ENCODE measurements at regions not wholly inside any gene's neighbourhood (a gene's known extent, or its start where the extent isn't known, plus 50 kb on each side); places are given as distances from the start of the nearest gene placed in this dataset.

- H3K79me2 ChIP-seq (ENCODE audit: control insufficient read depth in 1 of 2, insufficient read depth in 2 of 2, low read length in 2 of 2), result no peaks in the 10 kb centered on the region
- no peak overlapping the region for H3K4me2 ChIP-seq (ENCODE audit: insufficient read depth in 1 of 2, low read depth in 2 of 2, low read length in 2 of 2)
- H3K23me2 ChIP-seq (ENCODE audit: low read depth, low read length), result no peaks in the 10 kb centered on the region
- no peak overlapping the region for H2BK120ac ChIP-seq (replicated peaks; ENCODE audit: low read depth, low read length)
- H2BK20ac ChIP-seq (ENCODE audit: low read length), result no peak overlapping the region
- H2AFZ ChIP-seq (ENCODE audit: low read length), result no peak overlapping the region
- no peak overlapping the region for H2BK15ac ChIP-seq (ENCODE audit: low read length)
- 93% methylated on average over 2 of the region's 2 CpGs; no CpG with 5 or more reads in 1 of the 2 experiments for WGBS, 2 experiments (ENCODE audit: extremely low coverage in 1 of 2, insufficient coverage in 1 of 2, insufficient read length in 1 of 2, insufficient replicate concordance in 2 of 2, low coverage in 1 of 2, low lambda C conversion rate in 2 of 2, missing lambda C conversion rate in 1 of 2)
- DNase-seq (ENCODE audit: low read depth in 1 of 2, low spot score in 2 of 2) (no peak), FAIRE-seq (no peak)
- H3K4me1 ChIP-seq (replicated peaks in 1 of 4; ENCODE audit: control insufficient read depth in 3 of 4, insufficient read depth in 4 of 4, low read length in 3 of 4), result no peaks in the 10 kb centered on the region
- ChIA-PET POLR2A (ENCODE audit: partially characterized antibody) (no interaction called here), CTCF (ENCODE audit: partially characterized antibody) (interaction anchor here (0.8 kb wide), 1 partner anchor 29 kb away, joined by 3 read pairs; no protein-coding TSS in a partner anchor)
- H3K4ac ChIP-seq (replicated peaks; ENCODE audit: insufficient read length, low read depth, low read length), result no peak overlapping the region
- H3K36me3 ChIP-seq (ENCODE audit: control insufficient read depth in 2 of 4, insufficient read depth in 4 of 4, low read length in 3 of 4), result no peaks in the 10 kb centered on the region
- H4K20me1 ChIP-seq (replicated peaks in 1 of 2; ENCODE audit: control insufficient read depth in 1 of 2, insufficient read depth in 2 of 2, low read length in 2 of 2), result no peaks in the 10 kb centered on the region
- H3K27ac ChIP-seq (ENCODE audit: low read depth, low read length), result no peak overlapping the region
- no peak overlapping the region for H2BK5ac ChIP-seq (ENCODE audit: low read depth, low read length)
- H3K27me3 ChIP-seq (replicated peaks in 1 of 4; ENCODE audit: control insufficient read depth in 3 of 4, extremely low read depth in 1 of 4, insufficient read depth in 3 of 4, low read length in 3 of 4), result no peaks in the 10 kb centered on the region
- no peak overlapping the region for H3K56ac ChIP-seq (replicated peaks; ENCODE audit: insufficient read length, low read depth, low read length)
- no peak overlapping the region for H3K9ac ChIP-seq (replicated peaks in 1 of 4; ENCODE audit: extremely low read depth in 1 of 4, low read depth in 3 of 4, low read length in 3 of 4)
- no peak overlapping the region for H4K5ac ChIP-seq (ENCODE audit: insufficient read length, low read depth, low read length)
- H3K9me3 ChIP-seq (ENCODE audit: insufficient read depth in 2 of 2, low read depth in 1 of 2, low read length in 1 of 2), result no peaks in the 10 kb centered on the region
- no peak overlapping the region for H3K14ac ChIP-seq (ENCODE audit: insufficient read length)
- no peak overlapping the region for H2BK12ac ChIP-seq (ENCODE audit: low read depth, low read length)
- H3K4me3 ChIP-seq (ENCODE audit: extremely low read depth in 1 of 4, insufficient read depth in 2 of 4, low read depth in 3 of 4, low read length in 4 of 4), result no peak overlapping the region
- H3K18ac ChIP-seq (ENCODE audit: extremely low read depth, low read length), result no peak overlapping the region
- H3K79me1 ChIP-seq (ENCODE audit: low read depth, low read length), result no peaks in the 10 kb centered on the region
- no peak overlapping the region for H4K8ac ChIP-seq (ENCODE audit: extremely low read depth, insufficient read depth, low read length)
- no peak overlapping the region for H2AK5ac ChIP-seq (ENCODE audit: low read depth, low read length)
- no peak overlapping the region for H4K91ac ChIP-seq (replicated peaks; ENCODE audit: insufficient read length, low read length)
- H3K23ac ChIP-seq (ENCODE audit: insufficient read length), result no peak overlapping the region
- TF ChIP-seq NANOG (IDR thresholded peaks at IDR 0.05; ENCODE audit: insufficient read depth, low read depth, low read length, poor library complexity, severe bottlenecking) (no peak), JUND (IDR thresholded peaks at IDR 0.05; ENCODE audit: low read length) (no peak), CTCF (IDR thresholded peaks at IDR 0.05; ENCODE audit: control extremely low read depth in 1 of 3, insufficient read depth in 1 of 3, low read depth in 1 of 3, low read length in 3 of 3) (no peak), CHD1 (IDR thresholded peaks at IDR 0.05; ENCODE audit: low read depth, low read length) (no peak), BCL11A (IDR thresholded peaks at IDR 0.05; ENCODE audit: low read depth in 2 of 2, low read length in 2 of 2) (no peak), TBP (IDR thresholded peaks at IDR 0.05; ENCODE audit: low read depth, low read length) (no peak), EZH2 (IDR thresholded peaks at IDR 0.05; ENCODE audit: low read depth, low read length, severe bottlenecking) (no peak)
Observed at GRCh38 chr1:219415433-219415832, 197.5 kb downstream of the ZC3H11B start.
